Activated T-cell treated with anti-CD3 and anti-CD28 coated beads for 4 hours (primary cell): ENCODE measurements at regions not wholly inside any gene's neighbourhood (a gene's known extent, or its start where the extent isn't known, plus 50 kb on each side); places are given as distances from the start of the nearest gene placed in this dataset.

Source experiments
- DNase-seq: peaks from one replicate; pipeline ENCODE4 v3.0.0-alpha.2; 2020

GRCh38 chr5:38018016-38018415 lies 178.2 kb upstream of the GDNF start:
- no peak for DNase-seq

- no peak for DNase-seq
Measured at GRCh38 chr5:38013107-38013506, 173.3 kb upstream of the GDNF start.

- no peak for DNase-seq
Measured at GRCh38 chr5:38011668-38012188, 171.9 kb upstream of the GDNF start.

GRCh38 chr5:38009749-38010358 lies 170.0 kb upstream of the GDNF start:
- no peak for DNase-seq

- DNase-seq: no peak
Measured at GRCh38 chr5:38008198-38008597, 168.4 kb upstream of the GDNF start.

GRCh38 chr5:37999593-37999992 lies 159.8 kb upstream of the GDNF start:
- no peak for DNase-seq

- no peak for DNase-seq
Measured at GRCh38 chr5:37996918-37997317, 157.1 kb upstream of the GDNF start.

GRCh38 chr5:37994729-37995128 lies 154.9 kb upstream of the GDNF start:
- no peak for DNase-seq

- DNase-seq: no peak
Measured at GRCh38 chr5:37991301-37992299, 151.8 kb upstream of the GDNF start.

GRCh38 chr5:37989884-37990283 lies 150.0 kb upstream of the GDNF start:
- no peak for DNase-seq

GRCh38 chr5:37988454-37989046 lies 148.7 kb upstream of the GDNF start:
- no peak for DNase-seq

GRCh38 chr5:37984300-37984699 lies 144.5 kb upstream of the GDNF start:
- DNase-seq: no peak

- no peak for DNase-seq
Measured at GRCh38 chr5:37983463-37983862, 143.6 kb upstream of the GDNF start.

- no peak for DNase-seq
Measured at GRCh38 chr5:37979559-37979958, 139.7 kb upstream of the GDNF start.

GRCh38 chr5:37975531-37975930 lies 135.7 kb upstream of the GDNF start:
- no peak for DNase-seq

- DNase-seq: no peak
Measured at GRCh38 chr5:37971483-37972024, 131.7 kb upstream of the GDNF start.

- DNase-seq: no peak
Measured at GRCh38 chr5:37966871-37967270, 127.0 kb upstream of the GDNF start.

GRCh38 chr5:37966291-37966690 lies 126.5 kb upstream of the GDNF start:
- no peak for DNase-seq

- DNase-seq: no peak
Measured at GRCh38 chr5:37962389-37962788, 122.5 kb upstream of the GDNF start.

- DNase-seq: no peak
Measured at GRCh38 chr5:37957218-37957617, 117.4 kb upstream of the GDNF start.

- no peak for DNase-seq
Measured at GRCh38 chr5:37955748-37956147, 115.9 kb upstream of the GDNF start.

GRCh38 chr5:37954561-37954960 lies 114.7 kb upstream of the GDNF start:
- no peak for DNase-seq
